Esophagus muscularis mucosa (tissue), 4 donors: ENCODE measurements at regions not wholly inside any gene's neighbourhood (a gene's known extent, or its start where the extent isn't known, plus 50 kb on each side); places are given as distances from the start of the nearest gene placed in this dataset.

Experiments used
- DNase-seq: peaks from one replicate; pipeline ENCODE4 v3.0.0-alpha.2; 2017; ENCODE audit errors: extremely low spot score
- H3K27ac ChIP-seq, 4 donors: fragments of 200-600 bp; sonication (generic); replicated peaks in 1 of 4; 1 replicate in 3 of 4; 2 replicates in 1 of 4; pipeline ENCODE4 v1.5.1; 2016 to 2019; ENCODE audit warnings: mild to moderate bottlenecking in 1 of 4
- H3K27me3 ChIP-seq, 4 donors: fragments of 200-600 bp; sonication (generic); one replicate each; pipeline versions ENCODE4 v1.5.1 to v1.6.0; 2016 to 2019
- H3K36me3 ChIP-seq, 4 donors: fragments of 200-600 bp; sonication (generic); one replicate each; pipeline ENCODE4 v1.5.1; 2016 to 2019
- H3K4me1 ChIP-seq, 4 donors: fragments of 200-600 bp; sonication (generic); one replicate each; pipeline ENCODE4 v1.5.1; 2016 to 2019
- H3K4me3 ChIP-seq, 4 donors: fragments of 200-600 bp; sonication (generic); 1 replicate in 2 of 4; 2 replicates in 2 of 4; pipeline ENCODE4 v1.5.1; 2016 to 2019; ENCODE audit warnings: mild to moderate bottlenecking in 4 of 4, moderate library complexity in 1 of 4
- H3K9me3 ChIP-seq, 4 donors: fragments of 200-600 bp; sonication (generic); 1 replicate in 3 of 4; 2 replicates in 1 of 4; pipeline ENCODE4 v1.5.1; 2016 to 2019
- CTCF ChIP-seq, 3 experiments: fragments of 200-600 bp in 2 of 3; fragments of 450-650 bp in 1 of 3; sonication (generic) in 2 of 3; IDR thresholded peaks; one replicate each; pipeline ENCODE4 v1.5.1; 2017 to 2019; ENCODE audit warnings: antibody characterized with exemption in 3 of 3, mild to moderate bottlenecking in 2 of 3, moderate library complexity in 1 of 3
- EP300 ChIP-seq: sonication (generic); formaldehyde crosslinking; IDR thresholded peaks from one replicate; pipeline ENCODE4 v1.6.1; 2017; ENCODE audit warnings: antibody characterized with exemption
- POLR2A ChIP-seq: fragments of 450-650 bp; IDR thresholded peaks from one replicate; pipeline ENCODE4 v1.6.1; 2017; ENCODE audit warnings: antibody characterized with exemption, moderate library complexity, mild to moderate bottlenecking, low read depth
- POLR2AphosphoS5 ChIP-seq, 2 donors: sonication (generic); formaldehyde crosslinking; IDR thresholded peaks; one replicate each; pipeline ENCODE4 v1.6.1; 2017; ENCODE audit warnings: antibody characterized with exemption in 2 of 2
- WGBS: methylation state at CpG from one replicate; pipeline ENCODE4 v1.1.5; 2018; 5-methylcytosine and 5-hydroxymethylcytosine counted together
- intact Hi-C: fragments of 100-400 bp; cut with DNase I; formaldehyde crosslinking; loops from one replicate; pipeline ENCODE4 v1.15.1; 2023

GRCh38 chr16:64853551-64853950, 268.3 kb downstream of the CDH11 start:
- H3K27ac ChIP-seq: no peak overlapping the region
- no peaks in the 10 kb centered on the region for H3K4me1 ChIP-seq
- no peaks in the 10 kb centered on the region for H3K36me3 ChIP-seq
- intact Hi-C loops: no loop called here
- TF ChIP-seq EP300: no peak
- no peak for TF ChIP-seq POLR2AphosphoS5 (IDR thresholded peaks at IDR 0.05)
- no peak for TF ChIP-seq POLR2A
- TF ChIP-seq CTCF (IDR thresholded peaks at IDR 0.05): no peak
- H3K27me3 ChIP-seq: no peaks in the 10 kb centered on the region
- no peak overlapping the region for H3K4me3 ChIP-seq
- no peak for DNase-seq
- whole genome bisulfite sequencing: 52% methylated on average over 2 of the region's 2 CpGs
- H3K9me3 ChIP-seq: no peaks in the 10 kb centered on the region

GRCh38 chr16:64846966-64847365, 274.9 kb downstream of the CDH11 start:
- H3K27ac ChIP-seq: no peak overlapping the region
- intact Hi-C loops: no loop called here
- TF ChIP-seq EP300: no peak
- TF ChIP-seq POLR2AphosphoS5 (IDR thresholded peaks at IDR 0.05): no peak
- no peak for TF ChIP-seq POLR2A
- no peak for TF ChIP-seq CTCF (IDR thresholded peaks at IDR 0.05)
- no peak for DNase-seq
- no peaks in the 10 kb centered on the region for H3K4me1 ChIP-seq
- WGBS: 66% methylated on average over 3 of the region's 3 CpGs
- H3K36me3 ChIP-seq: no peaks in the 10 kb centered on the region
- H3K27me3 ChIP-seq: no peaks in the 10 kb centered on the region
- H3K4me3 ChIP-seq: no peak overlapping the region
- no peaks in the 10 kb centered on the region for H3K9me3 ChIP-seq

DNA sequence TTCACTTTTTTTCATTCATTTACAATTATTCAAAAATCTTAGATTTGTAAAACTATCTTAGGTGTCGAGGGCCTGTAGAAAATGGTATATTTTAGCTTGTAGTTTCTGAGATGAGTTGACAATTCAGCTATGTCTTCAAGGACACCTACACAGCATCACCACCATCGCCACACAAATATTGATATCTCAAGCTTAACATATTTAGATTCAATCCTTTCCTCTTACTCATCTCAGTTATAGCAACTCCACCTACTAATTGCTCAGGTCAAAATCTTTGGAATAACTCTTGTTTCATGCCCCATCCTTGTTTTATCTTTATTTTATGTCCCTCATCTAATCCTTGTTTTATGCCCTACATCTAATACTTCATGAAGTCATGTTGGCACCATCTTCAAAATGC, 276.8 kb downstream of the CDH11 start:
- intact Hi-C loops: no loop called here
- 96% methylated on average over 2 of the region's 2 CpGs for WGBS
- Histone ChIP-seq H3K27ac (no peak overlapping the region), H3K4me1 (no peaks in the 10 kb centered on the region), H3K4me3 (no peak overlapping the region), H3K36me3 (no peaks in the 10 kb centered on the region), H3K9me3 (no peaks in the 10 kb centered on the region), H3K27me3 (no peaks in the 10 kb centered on the region)
- TF ChIP-seq EP300 (no peak), POLR2AphosphoS5 (IDR thresholded peaks at IDR 0.05) (no peak), POLR2A (no peak), CTCF (IDR thresholded peaks at IDR 0.05) (no peak)
- no peak for DNase-seq

DNA sequence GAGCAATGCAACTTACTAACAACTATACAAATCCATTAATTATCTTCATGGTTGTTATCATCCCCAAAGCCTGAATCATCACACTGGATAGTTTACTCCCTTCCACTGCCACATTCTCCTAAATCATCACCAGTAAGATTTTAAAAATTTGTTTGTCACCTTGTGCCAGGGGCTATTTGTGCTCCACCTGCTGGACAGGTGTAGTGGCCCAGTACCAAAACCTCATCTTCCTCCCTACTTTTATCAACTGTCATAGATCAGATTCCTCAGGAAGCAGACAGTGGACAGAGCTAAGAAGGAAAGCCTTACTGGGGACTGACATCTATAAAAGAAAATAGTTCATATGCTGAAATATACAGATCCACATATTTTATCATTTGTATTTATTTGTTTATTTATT, 280.4 kb downstream of the CDH11 start:
- H3K4me1 ChIP-seq: no peaks in the 10 kb centered on the region
- H3K27me3 ChIP-seq: no peaks in the 10 kb centered on the region
- TF ChIP-seq POLR2A (no peak), POLR2AphosphoS5 (IDR thresholded peaks at IDR 0.05) (no peak), EP300 (no peak), CTCF (IDR thresholded peaks at IDR 0.05) (no peak)
- H3K9me3 ChIP-seq: no peaks in the 10 kb centered on the region
- H3K36me3 ChIP-seq: no peaks in the 10 kb centered on the region
- H3K27ac ChIP-seq: no peak overlapping the region
- no peak for DNase-seq
- intact Hi-C loops: no loop called here
- no peak overlapping the region for H3K4me3 ChIP-seq

DNA sequence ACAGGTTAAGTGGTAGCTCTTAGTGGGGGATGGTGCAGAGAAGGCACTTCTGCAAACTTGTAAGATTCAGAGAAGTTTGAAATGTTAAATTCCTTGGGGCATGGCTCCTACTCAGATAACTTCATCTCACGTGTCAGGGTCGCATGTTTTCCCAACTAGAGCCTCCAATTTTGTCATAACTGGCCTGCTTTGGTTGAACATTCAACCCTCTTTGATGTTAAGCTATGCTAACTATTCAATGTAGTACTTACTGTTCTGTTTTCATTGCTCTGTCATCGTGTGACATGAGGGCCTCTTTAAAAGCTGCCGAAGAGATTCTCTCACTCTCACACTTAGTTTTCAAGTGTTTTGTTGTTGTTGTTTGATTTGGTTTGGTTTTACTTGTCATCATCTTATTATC, 280.8 kb downstream of the CDH11 start:
- Histone ChIP-seq H3K4me1 (no peaks in the 10 kb centered on the region), H3K9me3 (no peaks in the 10 kb centered on the region), H3K36me3 (no peaks in the 10 kb centered on the region), H3K27me3 (no peaks in the 10 kb centered on the region), H3K27ac (no peak overlapping the region), H3K4me3 (no peak overlapping the region)
- WGBS: 78% methylated on average over 4 of the region's 4 CpGs
- TF ChIP-seq CTCF (IDR thresholded peaks at IDR 0.05) (no peak), EP300 (no peak), POLR2AphosphoS5 (IDR thresholded peaks at IDR 0.05) (no peak), POLR2A (no peak)
- DNase-seq: no peak
- intact Hi-C loops: no loop called here
